ENCODE measurements at regions not wholly inside any gene's neighbourhood (a gene's known extent, or its start where the extent isn't known, plus 50 kb on each side); places are given as distances from the start of the nearest gene placed in this dataset.

DNA sequence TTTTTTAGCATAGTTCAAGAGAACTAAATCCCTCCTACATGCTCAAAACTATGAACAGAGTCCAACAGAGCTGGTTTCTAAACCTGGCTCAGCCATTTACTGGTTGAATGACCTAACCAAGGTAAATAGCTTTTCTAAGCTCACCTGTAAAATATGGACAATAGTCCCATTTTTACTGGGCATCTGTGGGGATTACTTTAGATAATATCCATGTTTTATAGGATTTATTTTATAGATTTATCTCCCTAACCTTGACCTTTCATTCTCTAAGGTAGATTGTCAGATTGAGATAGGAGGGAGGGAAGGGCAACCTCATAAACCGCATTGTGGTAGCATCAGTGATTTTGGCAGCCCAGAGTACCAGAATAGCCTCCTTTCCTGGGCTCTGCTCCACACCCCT lies 178.5 kb upstream of the TOX3 start:
- Histone ChIP-seq H3K9ac (ENCODE audit: low read length) (no peak overlapping the region), H3K27ac (ENCODE audit: low read length) (no peak overlapping the region), H3K4me2 (ENCODE audit: low read depth, low read length) (no peak overlapping the region), H3K4me3 (ENCODE audit: low read length) (no peak overlapping the region), H3K79me2 (ENCODE audit: low read length) (no peaks in the 10 kb centered on the region), H3K9me3 (replicated peaks; ENCODE audit: insufficient read depth, low read length) (no peaks in the 10 kb centered on the region), H3K4me1 (ENCODE audit: low read length) (no peaks in the 10 kb centered on the region), H3K27me3 (replicated peaks; ENCODE audit: insufficient read depth, low read length) (no peaks in the 10 kb centered on the region), H3K9me2 (replicated peaks; ENCODE audit: insufficient read depth, low read length) (no peaks in the 10 kb centered on the region), H4K20me1 (ENCODE audit: insufficient read depth, low read length) (no peaks in the 10 kb centered on the region), H2AFZ (ENCODE audit: low read length) (no peak overlapping the region), H3F3A (ENCODE audit: insufficient read depth, low read length) (no peaks in the 10 kb centered on the region), H3K36me3 (replicated peaks; ENCODE audit: insufficient read depth, low read length) (no peaks in the 10 kb centered on the region)
- TF ChIP-seq EZH2 (optimal IDR thresholded peaks at IDR 0.05; ENCODE audit: low read depth, low read length) (no peak), EZH2phosphoT487 (IDR thresholded peaks at IDR 0.05; ENCODE audit: low read length) (no peak)
- TF ChIP-seq, protein P1, sequence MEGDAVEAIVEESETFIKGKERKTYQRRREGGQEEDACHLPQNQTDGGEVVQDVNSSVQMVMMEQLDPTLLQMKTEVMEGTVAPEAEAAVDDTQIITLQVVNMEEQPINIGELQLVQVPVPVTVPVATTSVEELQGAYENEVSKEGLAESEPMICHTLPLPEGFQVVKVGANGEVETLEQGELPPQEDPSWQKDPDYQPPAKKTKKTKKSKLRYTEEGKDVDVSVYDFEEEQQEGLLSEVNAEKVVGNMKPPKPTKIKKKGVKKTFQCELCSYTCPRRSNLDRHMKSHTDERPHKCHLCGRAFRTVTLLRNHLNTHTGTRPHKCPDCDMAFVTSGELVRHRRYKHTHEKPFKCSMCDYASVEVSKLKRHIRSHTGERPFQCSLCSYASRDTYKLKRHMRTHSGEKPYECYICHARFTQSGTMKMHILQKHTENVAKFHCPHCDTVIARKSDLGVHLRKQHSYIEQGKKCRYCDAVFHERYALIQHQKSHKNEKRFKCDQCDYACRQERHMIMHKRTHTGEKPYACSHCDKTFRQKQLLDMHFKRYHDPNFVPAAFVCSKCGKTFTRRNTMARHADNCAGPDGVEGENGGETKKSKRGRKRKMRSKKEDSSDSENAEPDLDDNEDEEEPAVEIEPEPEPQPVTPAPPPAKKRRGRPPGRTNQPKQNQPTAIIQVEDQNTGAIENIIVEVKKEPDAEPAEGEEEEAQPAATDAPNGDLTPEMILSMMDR (IDR thresholded peaks at IDR 0.05; ENCODE audit: low read length) = no peak
- no peak for DNase-seq

DNA sequence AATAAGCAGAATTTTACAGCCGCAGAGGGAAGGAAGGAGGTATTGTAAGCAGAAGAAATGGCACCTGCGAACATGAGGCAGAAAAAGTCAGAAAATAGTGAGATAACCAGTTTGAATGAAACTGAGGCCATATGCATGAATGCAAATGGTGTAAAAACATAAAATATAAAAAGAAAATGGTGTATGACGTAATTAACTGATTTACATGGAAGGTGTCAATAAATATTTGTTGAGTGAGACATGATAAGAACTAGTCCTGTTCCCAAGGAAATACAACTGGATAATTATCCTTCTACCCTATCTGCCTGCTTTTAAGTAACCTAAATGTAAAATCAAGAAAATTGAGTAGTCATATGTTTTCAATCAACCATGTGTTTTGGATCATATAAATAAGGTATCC lies 178.1 kb upstream of the TOX3 start:
- Histone ChIP-seq H4K20me1 (ENCODE audit: insufficient read depth, low read length) (no peaks in the 10 kb centered on the region), H3K4me3 (ENCODE audit: low read length) (no peak overlapping the region), H3K79me2 (ENCODE audit: low read length) (no peaks in the 10 kb centered on the region), H3K27me3 (replicated peaks; ENCODE audit: insufficient read depth, low read length) (no peaks in the 10 kb centered on the region), H3K9me2 (replicated peaks; ENCODE audit: insufficient read depth, low read length) (no peaks in the 10 kb centered on the region), H3K4me1 (ENCODE audit: low read length) (no peaks in the 10 kb centered on the region), H2AFZ (ENCODE audit: low read length) (no peak overlapping the region), H3K36me3 (replicated peaks; ENCODE audit: insufficient read depth, low read length) (no peaks in the 10 kb centered on the region), H3K9ac (ENCODE audit: low read length) (no peak overlapping the region), H3F3A (ENCODE audit: insufficient read depth, low read length) (no peaks in the 10 kb centered on the region), H3K9me3 (replicated peaks; ENCODE audit: insufficient read depth, low read length) (no peaks in the 10 kb centered on the region), H3K27ac (ENCODE audit: low read length) (no peak overlapping the region), H3K4me2 (ENCODE audit: low read depth, low read length) (no peak overlapping the region)
- TF ChIP-seq EZH2 (optimal IDR thresholded peaks at IDR 0.05; ENCODE audit: low read depth, low read length) (no peak), EZH2phosphoT487 (IDR thresholded peaks at IDR 0.05; ENCODE audit: low read length) (no peak)
- TF ChIP-seq, protein P1 (IDR thresholded peaks at IDR 0.05; ENCODE audit: low read length) = no peak
- DNase-seq = no peak

DNA sequence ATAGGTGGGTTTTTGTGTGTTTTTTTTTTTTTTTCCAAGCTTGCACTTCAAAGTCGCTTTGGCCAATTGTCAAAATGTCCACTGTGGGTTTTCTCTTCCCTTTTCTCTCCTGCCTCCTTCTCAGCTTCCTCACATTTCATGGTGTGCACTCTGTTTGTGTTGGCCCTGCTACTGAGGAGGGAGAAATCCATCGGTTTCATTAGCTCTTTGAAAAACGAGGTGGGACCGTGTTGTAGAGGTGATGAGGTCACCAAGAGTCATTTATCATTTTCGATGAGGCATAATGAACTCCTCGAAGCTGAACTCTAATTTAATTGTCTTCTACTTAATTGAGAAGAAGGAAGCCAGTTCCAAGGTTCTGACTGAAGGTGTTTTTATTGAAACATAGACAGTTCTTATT lies 174.4 kb upstream of the TOX3 start:
- H3K79me2 ChIP-seq (ENCODE audit: low read length) = no peaks in the 10 kb centered on the region
- TF ChIP-seq EZH2phosphoT487 (IDR thresholded peaks at IDR 0.05; ENCODE audit: low read length) (no peak), EZH2 (optimal IDR thresholded peaks at IDR 0.05; ENCODE audit: low read depth, low read length) (no peak)
- H3K27ac ChIP-seq (ENCODE audit: low read length) = no peak overlapping the region
- H3K4me2 ChIP-seq (ENCODE audit: low read depth, low read length) = no peak overlapping the region
- no peak overlapping the region for H3K4me3 ChIP-seq (ENCODE audit: low read length)
- no peak overlapping the region for H3K9ac ChIP-seq (ENCODE audit: low read length)
- no peak for DNase-seq
- no peaks in the 10 kb centered on the region for H3K27me3 ChIP-seq (replicated peaks; ENCODE audit: insufficient read depth, low read length)
- no peaks in the 10 kb centered on the region for H3F3A ChIP-seq (ENCODE audit: insufficient read depth, low read length)
- H3K36me3 ChIP-seq (replicated peaks; ENCODE audit: insufficient read depth, low read length) = no peaks in the 10 kb centered on the region
- H3K4me1 ChIP-seq (ENCODE audit: low read length) = no peaks in the 10 kb centered on the region
- no peaks in the 10 kb centered on the region for H4K20me1 ChIP-seq (ENCODE audit: insufficient read depth, low read length)
- H3K9me2 ChIP-seq (replicated peaks; ENCODE audit: insufficient read depth, low read length) = no peaks in the 10 kb centered on the region
- no peaks in the 10 kb centered on the region for H3K9me3 ChIP-seq (replicated peaks; ENCODE audit: insufficient read depth, low read length)
- no peak overlapping the region for H2AFZ ChIP-seq (ENCODE audit: low read length)

GRCh38 chr16:52718046-52718445 lies 171.1 kb upstream of the TOX3 start:
- H3K9me3 ChIP-seq (replicated peaks; ENCODE audit: insufficient read depth, low read length) = no peaks in the 10 kb centered on the region
- H3K79me2 ChIP-seq (ENCODE audit: low read length) = no peaks in the 10 kb centered on the region
- H3K9me2 ChIP-seq (replicated peaks; ENCODE audit: insufficient read depth, low read length) = no peaks in the 10 kb centered on the region
- TF ChIP-seq EZH2 (optimal IDR thresholded peaks at IDR 0.05; ENCODE audit: low read depth, low read length) (no peak), EZH2phosphoT487 (IDR thresholded peaks at IDR 0.05; ENCODE audit: low read length) (no peak)
- TF ChIP-seq, protein P1 (IDR thresholded peaks at IDR 0.05; ENCODE audit: low read length) = no peak
- H3K36me3 ChIP-seq (replicated peaks; ENCODE audit: insufficient read depth, low read length) = no peaks in the 10 kb centered on the region
- no peak overlapping the region for H3K4me3 ChIP-seq (ENCODE audit: low read length)
- no peak for DNase-seq
- no peak overlapping the region for H3K9ac ChIP-seq (ENCODE audit: low read length)
- no peaks in the 10 kb centered on the region for H4K20me1 ChIP-seq (ENCODE audit: insufficient read depth, low read length)
- H3K4me1 ChIP-seq (ENCODE audit: low read length) = no peaks in the 10 kb centered on the region
- no peak overlapping the region for H3K27ac ChIP-seq (ENCODE audit: low read length)
- no peak overlapping the region for H3K4me2 ChIP-seq (ENCODE audit: low read depth, low read length)
- H3K27me3 ChIP-seq (replicated peaks; ENCODE audit: insufficient read depth, low read length) = no peaks in the 10 kb centered on the region
- H2AFZ ChIP-seq (ENCODE audit: low read length) = no peak overlapping the region
- no peaks in the 10 kb centered on the region for H3F3A ChIP-seq (ENCODE audit: insufficient read depth, low read length)
